Astrocyte (in vitro differentiated cells and primary cell): ENCODE measurements at regions not wholly inside any gene's neighbourhood (a gene's known extent, or its start where the extent isn't known, plus 50 kb on each side); places are given as distances from the start of the nearest gene placed in this dataset.
A peak's percentile ranks its signal among the peaks of the same experiment; 100 is the strongest.

ENCODE experiments used
- DNase-seq: peaks from one replicate; pipeline ENCODE4 v3.0.0-alpha.2; 2010; ENCODE audit warnings: low read depth
- FAIRE-seq: peaks from 2 replicates; lab custom pipeline; 2011; peaks lifted over from hg19 to GRCh38; lab: Jason Lieb, UNC
- H2AFZ ChIP-seq: 2 replicates; pipeline ENCODE4 v1.6.0; 2012; ENCODE audit warnings: low read depth, low read length, inconsistent platforms
- H3K27ac ChIP-seq: 2 replicates; pipeline ENCODE4 v1.5.1; 2011; ENCODE audit warnings: low read depth, low read length, inconsistent platforms
- H3K27me3 ChIP-seq: 2 replicates; pipeline ENCODE4 v1.6.0; 2011; ENCODE audit warnings: low read length, inconsistent platforms; ENCODE audit not compliant: insufficient read depth
- H3K36me3 ChIP-seq: 2 replicates; pipeline ENCODE4 v1.5.1; 2011; ENCODE audit warnings: low read length, inconsistent platforms; ENCODE audit not compliant: insufficient read depth
- H3K4me1 ChIP-seq: 2 replicates; pipeline ENCODE4 v1.5.1; 2011; ENCODE audit warnings: low read length, inconsistent platforms; ENCODE audit not compliant: insufficient read depth
- H3K4me2 ChIP-seq: 2 replicates; pipeline ENCODE4 v1.6.0; 2012; ENCODE audit warnings: low read length, inconsistent platforms
- H3K4me3 ChIP-seq: 2 replicates; pipeline ENCODE4 v1.5.1; 2011; ENCODE audit warnings: low read depth, mild to moderate bottlenecking, low read length, inconsistent platforms; ENCODE audit not compliant: insufficient read depth
- H3K79me2 ChIP-seq: 2 replicates; pipeline ENCODE4 v1.6.0; 2012; ENCODE audit warnings: mild to moderate bottlenecking, low read length, inconsistent platforms; ENCODE audit not compliant: insufficient read depth
- H3K9ac ChIP-seq: 2 replicates; pipeline ENCODE4 v1.6.0; 2012; ENCODE audit warnings: mild to moderate bottlenecking, low read length, inconsistent platforms
- H3K9me3 ChIP-seq: 2 replicates; pipeline ENCODE4 v1.5.1; 2012; ENCODE audit warnings: low read depth, mild to moderate bottlenecking, low read length, inconsistent platforms; ENCODE audit not compliant: insufficient read depth
- H4K20me1 ChIP-seq: 2 replicates; pipeline ENCODE4 v1.6.0; 2012; ENCODE audit warnings: low read length, inconsistent platforms; ENCODE audit not compliant: insufficient read depth
- H3K27ac Mint-ChIP-seq: one replicate; pipeline ENCODE4 v1.8.0; 2021; ENCODE audit warnings: mild to moderate bottlenecking, mixed read lengths; ENCODE audit not compliant: unreplicated experiment
- H3K27me3 Mint-ChIP-seq: one replicate; pipeline ENCODE4 v1.8.0; 2021; ENCODE audit warnings: low read depth, mixed read lengths; ENCODE audit not compliant: unreplicated experiment
- H3K36me3 Mint-ChIP-seq: one replicate; pipeline ENCODE4 v1.8.0; 2021; ENCODE audit warnings: low read depth, mixed read lengths; ENCODE audit not compliant: unreplicated experiment
- H3K4me1 Mint-ChIP-seq: one replicate; pipeline ENCODE4 v1.8.0; 2021; ENCODE audit warnings: low read depth, mixed read lengths; ENCODE audit not compliant: unreplicated experiment
- H3K4me3 Mint-ChIP-seq: one replicate; pipeline ENCODE4 v1.8.0; 2021; ENCODE audit warnings: mild to moderate bottlenecking, moderate library complexity, mixed read lengths; ENCODE audit not compliant: unreplicated experiment
- H3K9me3 Mint-ChIP-seq: one replicate; pipeline ENCODE4 v1.8.0; 2021; ENCODE audit warnings: mild to moderate bottlenecking, mixed read lengths; ENCODE audit not compliant: unreplicated experiment
- CTCF ChIP-seq: IDR thresholded peaks from 2 replicates; pipeline ENCODE4 v1.5.1; 2011; ENCODE audit warnings: low read depth, mild to moderate bottlenecking, inconsistent platforms, low read length, moderate library complexity; ENCODE audit not compliant: insufficient read depth
- EZH2 ChIP-seq: IDR thresholded peaks from 2 replicates; pipeline ENCODE4 v1.6.1; 2012; ENCODE audit warnings: mild to moderate bottlenecking, low read length, inconsistent platforms; ENCODE audit not compliant: insufficient read depth

GRCh38 chr15:69727121-69727924 is 274.7 kb downstream of the RPLP1 start:
- no peaks in the 10 kb centered on the region for H4K20me1 ChIP-seq
- Mint-ChIP-seq H3K27me3 (peaks cover 65% of the 10 kb centered on the region), H3K4me1 (peaks cover 7% of the 10 kb centered on the region), H3K4me3 (no peak overlapping the region), H3K27ac (no peak overlapping the region), H3K9me3 (peaks cover 4% of the 10 kb centered on the region), H3K36me3 (peaks cover 5% of the 10 kb centered on the region)
- peaks cover 21% of the 10 kb centered on the region for H3K27me3 ChIP-seq
- no peak for TF ChIP-seq CTCF
- TF ChIP-seq EZH2: no peak
- no peak overlapping the region for H3K4me2 ChIP-seq
- no peaks in the 10 kb centered on the region for H3K36me3 ChIP-seq
- H3K79me2 ChIP-seq: no peaks in the 10 kb centered on the region
- H2AFZ ChIP-seq: no peak overlapping the region
- FAIRE-seq: no peak
- no peaks in the 10 kb centered on the region for H3K4me1 ChIP-seq
- no peak for DNase-seq
- H3K27ac ChIP-seq: no peak overlapping the region
- H3K9ac ChIP-seq: no peak overlapping the region
- no peak overlapping the region for H3K4me3 ChIP-seq
- no peaks in the 10 kb centered on the region for H3K9me3 ChIP-seq

- Histone ChIP-seq H3K9me3 (no peaks in the 10 kb centered on the region), H3K9ac (no peak overlapping the region), H2AFZ (no peak overlapping the region), H3K4me1 (no peaks in the 10 kb centered on the region), H3K27me3 (peaks cover 19% of the 10 kb centered on the region), H3K36me3 (no peaks in the 10 kb centered on the region), H3K4me2 (no peak overlapping the region), H4K20me1 (no peaks in the 10 kb centered on the region), H3K27ac (no peak overlapping the region), H3K4me3 (no peak overlapping the region), H3K79me2 (no peaks in the 10 kb centered on the region)
- Mint-ChIP-seq H3K4me3 (no peak overlapping the region), H3K27me3 (peaks cover 64% of the 10 kb centered on the region), H3K27ac (peak overlapping the region; percentile 0), H3K36me3 (peaks cover 5% of the 10 kb centered on the region), H3K4me1 (peaks cover 7% of the 10 kb centered on the region), H3K9me3 (peaks cover 4% of the 10 kb centered on the region)
- TF ChIP-seq EZH2 (no peak), CTCF (peak; percentile 81)
- FAIRE-seq (no peak), DNase-seq (no peak)
Observed at GRCh38 chr15:69729167-69729748, 276.6 kb downstream of the RPLP1 start.
